ENCODE measurements at regions not wholly inside any gene's neighbourhood (a gene's known extent, or its start where the extent isn't known, plus 50 kb on each side); places are given as distances from the start of the nearest gene placed in this dataset.
"Not testable (repeated sequence)": the region's sequence is repeated elsewhere in the genome, so short reads cannot be mapped to it uniquely, and the experiment has no call there.

GRCh38 chr20:6715401-6715941 is 52.0 kb upstream of the BMP2 start:
- DNase-seq (ENCODE audit: low spot score), result no peak

- no peak for DNase-seq (ENCODE audit: low spot score)
Observed at GRCh38 chr20:6714279-6714711, 53.2 kb upstream of the BMP2 start.

- no peak for DNase-seq (ENCODE audit: low spot score)
Observed at GRCh38 chr20:6711951-6712649, 55.4 kb upstream of the BMP2 start.

- no peak for DNase-seq (ENCODE audit: low spot score)
Observed at GRCh38 chr20:6709910-6710595, 57.4 kb upstream of the BMP2 start.

- no peak for DNase-seq (ENCODE audit: low spot score)
Observed at GRCh38 chr20:6708010-6708409, 59.5 kb upstream of the BMP2 start.

DNA sequence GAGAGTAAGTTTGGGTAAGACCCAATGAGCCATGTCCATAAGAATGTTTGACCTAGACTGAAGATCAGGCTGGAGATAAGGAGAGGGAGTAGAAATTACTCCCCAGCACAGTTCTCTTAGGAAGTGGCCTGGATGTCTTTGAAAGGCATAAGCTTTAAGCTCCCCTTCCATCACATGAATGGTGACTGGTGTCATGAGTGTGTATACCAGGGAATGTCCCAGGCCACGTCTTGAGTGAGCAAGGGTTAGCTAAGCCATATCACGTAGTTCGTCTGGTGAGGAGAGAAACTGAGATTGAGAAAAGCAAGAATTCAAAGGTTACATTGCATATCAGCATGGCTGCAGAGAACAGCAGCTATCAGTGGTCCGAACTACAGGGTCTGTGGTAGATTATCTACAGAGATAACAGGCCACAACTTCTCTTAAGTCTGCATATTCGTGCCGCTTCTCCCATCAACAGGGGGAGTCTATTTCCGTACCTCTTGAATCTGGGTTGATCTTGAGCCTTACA is 60.1 kb upstream of the BMP2 start:
- DNase-seq (ENCODE audit: low spot score), result no peak

DNA sequence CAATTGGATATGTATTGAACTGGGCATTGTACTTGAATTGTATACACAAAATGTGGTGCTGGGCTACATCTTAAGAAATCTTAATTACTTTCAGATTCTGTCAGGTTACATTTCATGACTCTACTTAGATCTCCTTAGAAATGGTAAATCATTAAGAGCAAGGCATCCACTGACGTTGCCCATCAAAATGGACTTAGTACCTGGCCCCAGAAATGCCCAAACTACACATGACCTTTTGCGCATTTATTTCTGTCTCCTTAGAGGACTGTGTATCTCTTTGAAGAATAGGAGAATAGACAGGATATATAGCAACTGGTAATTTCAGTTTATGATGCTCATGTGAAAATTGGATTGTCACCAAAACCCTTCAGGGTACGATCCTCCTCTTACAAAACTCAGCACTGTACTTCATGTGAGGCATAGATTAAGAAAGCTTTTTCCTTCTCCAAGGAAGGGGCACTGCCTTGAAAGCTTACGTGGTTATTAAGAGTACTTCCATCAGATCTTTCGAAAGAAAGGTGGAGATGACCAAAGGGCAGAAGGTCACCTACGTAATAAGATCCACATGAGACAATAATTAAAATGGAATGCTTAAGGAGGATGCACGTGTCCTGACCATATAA is 61.4 kb upstream of the BMP2 start:
- DNase-seq (ENCODE audit: low spot score), result no peak

GRCh38 chr20:6705106-6705766 is 62.2 kb upstream of the BMP2 start:
- DNase-seq (ENCODE audit: low spot score), result no peak

GRCh38 chr20:6704132-6704861 is 63.2 kb upstream of the BMP2 start:
- no peak for DNase-seq (ENCODE audit: low spot score)

DNA sequence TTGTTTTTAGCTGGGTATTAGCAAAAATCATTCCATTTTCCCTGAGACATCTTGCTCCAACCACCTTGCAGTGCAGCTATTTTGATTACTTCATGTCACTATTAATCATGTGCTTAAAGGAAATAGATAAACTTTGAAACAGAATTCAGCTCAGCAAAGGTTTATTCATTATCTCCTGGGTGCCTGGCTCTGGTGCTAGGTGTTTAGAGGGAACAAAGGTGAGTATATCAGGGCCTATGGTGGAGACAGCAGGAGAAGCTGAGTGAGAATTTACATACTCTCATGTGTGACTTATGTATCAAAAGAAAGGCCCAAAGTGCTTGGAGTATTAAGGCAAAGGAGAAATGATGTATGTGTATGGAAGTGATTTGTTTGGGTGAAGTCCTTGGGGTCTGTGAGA is 63.8 kb upstream of the BMP2 start:
- DNase-seq (ENCODE audit: low spot score), result no peak

GRCh38 chr20:6703047-6703446 is 64.4 kb upstream of the BMP2 start:
- DNase-seq (ENCODE audit: low spot score), result no peak

GRCh38 chr20:6702144-6702543 is 65.3 kb upstream of the BMP2 start:
- no peak for DNase-seq (ENCODE audit: low spot score)

GRCh38 chr20:6700563-6701329 is 66.7 kb upstream of the BMP2 start:
- no peak for DNase-seq (ENCODE audit: low spot score)

- no peak for DNase-seq (ENCODE audit: low spot score)
Observed at GRCh38 chr20:6699921-6700562, 67.4 kb upstream of the BMP2 start.

- DNase-seq (ENCODE audit: low spot score), result no peak
Observed at GRCh38 chr20:6698723-6699122, 68.8 kb upstream of the BMP2 start.

- no peak for DNase-seq (ENCODE audit: low spot score)
Observed at GRCh38 chr20:6698056-6698455, 69.4 kb upstream of the BMP2 start.

- no peak for DNase-seq (ENCODE audit: low spot score)
Observed at GRCh38 chr20:6697228-6697972, 70.1 kb upstream of the BMP2 start.

DNA sequence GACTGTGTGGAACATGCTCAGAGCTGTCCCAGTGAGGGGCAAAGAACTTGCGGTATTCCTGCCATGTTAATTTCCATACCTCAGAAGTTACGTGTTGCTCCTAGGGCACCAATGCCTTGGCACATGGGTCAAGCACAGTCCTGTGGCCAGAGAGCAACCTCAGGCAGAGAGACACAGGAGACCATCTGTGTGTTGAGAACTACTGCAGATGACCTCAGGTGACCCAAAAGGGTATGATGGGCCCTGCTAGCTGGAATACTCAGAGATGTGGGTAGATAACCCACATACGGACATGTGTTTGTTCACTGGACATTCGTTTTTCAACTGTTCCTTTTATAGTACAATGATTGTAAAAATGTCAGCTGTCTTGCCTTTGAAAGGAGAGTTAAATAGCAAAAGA is 71.5 kb upstream of the BMP2 start:
- DNase-seq (ENCODE audit: low spot score), result no peak

- DNase-seq (ENCODE audit: low spot score), result not testable (repeated sequence)
Observed at GRCh38 chr20:6693808-6694198, 73.7 kb upstream of the BMP2 start.

All from germinal center (tissue), 1 donor.